ENCODE measurements at regions not wholly inside any gene's neighbourhood (a gene's known extent, or its start where the extent isn't known, plus 50 kb on each side); places are given as distances from the start of the nearest gene placed in this dataset. TPM values are rescaled to one million over a fixed set of nuclear protein-coding genes. Genes with fewer than 3 reads are reported as not detected.

GRCh38 chr18:59954241-59954640 is 54.4 kb downstream of the PMAIP1 start:
- intact Hi-C loops (cut with micrococcal nuclease; ENCODE audit: unreplicated experiment) (no loop called here), in situ Hi-C loops (cut with MboI) (no loop called here)
- ChIA-PET SMC1A (ENCODE audit: uncharacterized antibody, unreplicated experiment) (interaction anchor here (0.6 to 11.8 kb wide), 22 partner anchors 9 to 131 kb away, joined by 3 to 257 read pairs (median 10); partner anchors contain the start of gene PMAIP1), POLR2A (interaction anchor here (0.6 to 4.2 kb wide), 22 partner anchors 10 to 118 kb away, joined by 3 to 25 read pairs (median 4); partner anchors contain the start of gene PMAIP1), CTCF (interaction anchor here (0.6 to 2.7 kb wide), 15 partner anchors 13 to 1853 kb away, joined by 3 to 22 read pairs (median 6); partner anchors contain the start of gene PMAIP1), RAD21 (ENCODE audit: unreplicated experiment) (interaction anchor here (0.6 to 3.3 kb wide), 18 partner anchors 9 to 119 kb away, joined by 3 to 55 read pairs (median 14); partner anchors contain the start of gene PMAIP1)
- no peaks in the 10 kb centered on the region for H3K9me3 ChIP-seq (replicated peaks; ENCODE audit: control insufficient read depth, insufficient read depth, low read length)
- no peaks in the 10 kb centered on the region for H3K27me3 ChIP-seq (replicated peaks in 1 of 2; ENCODE audit: control insufficient read depth in 2 of 2, insufficient read depth in 2 of 2, low read length in 1 of 2)
- H3K9ac ChIP-seq (ENCODE audit: control insufficient read depth, insufficient read depth, low read length): no peak overlapping the region
- H3K4me2 ChIP-seq (ENCODE audit: control insufficient read depth, insufficient read depth): no peak overlapping the region
- no peaks in the 10 kb centered on the region for H3K36me3 ChIP-seq (ENCODE audit: control insufficient read depth in 2 of 2, insufficient read depth in 2 of 2, low read length in 1 of 2)
- no peak for FAIRE-seq
- ATAC-seq: no peak
- no peak for DNase-seq (ENCODE audit: low read depth, low spot score)
- no peaks in the 10 kb centered on the region for H4K20me1 ChIP-seq (ENCODE audit: control insufficient read depth, insufficient read depth)
- TF ChIP-seq, protein P1, sequence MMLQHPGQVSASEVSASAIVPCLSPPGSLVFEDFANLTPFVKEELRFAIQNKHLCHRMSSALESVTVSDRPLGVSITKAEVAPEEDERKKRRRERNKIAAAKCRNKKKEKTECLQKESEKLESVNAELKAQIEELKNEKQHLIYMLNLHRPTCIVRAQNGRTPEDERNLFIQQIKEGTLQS (IDR thresholded peaks at IDR 0.05; ENCODE audit: borderline replicate concordance, extremely low read depth, low read depth, low read length): no peak
- TF ChIP-seq HCFC1 (IDR thresholded peaks at IDR 0.05; ENCODE audit: low read length): no peak
- TF ChIP-seq CBX3 (IDR thresholded peaks at IDR 0.05; ENCODE audit: borderline replicate concordance, low read depth): no peak
- TF ChIP-seq ZNF207 (IDR thresholded peaks at IDR 0.05; ENCODE audit: borderline replicate concordance): no peak
- TF ChIP-seq SMAD1 (IDR thresholded peaks at IDR 0.05; ENCODE audit: low read depth, partially characterized antibody): no peak
- no peak for TF ChIP-seq YY1 (IDR thresholded peaks at IDR 0.05; ENCODE audit: low read depth, low read length)
- H3K4me1 ChIP-seq (ENCODE audit: control insufficient read depth, insufficient read depth, low read length): peaks cover 45% of the 10 kb centered on the region
- 0% methylated on average over 1 of the region's 1 CpG for WGBS (ENCODE audit: insufficient coverage, insufficient replicate concordance, low lambda C conversion rate, missing lambda C conversion rate)
- H3K79me2 ChIP-seq (ENCODE audit: control insufficient read depth, insufficient read depth, low read length): no peaks in the 10 kb centered on the region
- peak overlapping the region; percentile 51; the same call in 1 of the 2 replicates for H3K27ac ChIP-seq (ENCODE audit: control insufficient read depth, insufficient read depth)
- TSS peak; percentile 97 for BruUV-seq (replicated peaks)
- H2AFZ ChIP-seq (ENCODE audit: control insufficient read depth, low read depth, low read length): no peak overlapping the region; the same call in 1 of the 2 replicates
- no peak overlapping the region for H3K4me3 ChIP-seq

Small RNA genes lying in the stretch of these regions (small RNA-seq; reads per million reads assigned to genes)
- not detected for gene RN7SL342P
- not detected for gene RNU4-17P
- not detected for gene RNU6-567P

All from GM12878 (cell line).